ENCODE measurements at regions not wholly inside any gene's neighbourhood (a gene's known extent, or its start where the extent isn't known, plus 50 kb on each side); places are given as distances from the start of the nearest gene placed in this dataset.

GRCh38 chr10:130230036-130230435 lies 93.8 kb downstream of the GLRX3 start:
- no peak for DNase-seq (ENCODE audit: low read depth)

- no peak for DNase-seq (ENCODE audit: low read depth)
Observed at GRCh38 chr10:130230611-130231010, 94.4 kb downstream of the GLRX3 start.

GRCh38 chr10:130231251-130231741 lies 95.1 kb downstream of the GLRX3 start:
- no peak for DNase-seq (ENCODE audit: low read depth)

- DNase-seq (ENCODE audit: low read depth), result no peak
Observed at GRCh38 chr10:130232166-130233034, 96.2 kb downstream of the GLRX3 start.

GRCh38 chr10:130233035-130233360 lies 96.8 kb downstream of the GLRX3 start:
- DNase-seq (ENCODE audit: low read depth), result no peak

GRCh38 chr10:130233426-130233825 lies 97.2 kb downstream of the GLRX3 start:
- DNase-seq (ENCODE audit: low read depth), result no peak

GRCh38 chr10:130234171-130234965 lies 98.2 kb downstream of the GLRX3 start:
- DNase-seq (ENCODE audit: low read depth), result no peak

- DNase-seq (ENCODE audit: low read depth), result no peak
Observed at GRCh38 chr10:130236711-130237110, 100.5 kb downstream of the GLRX3 start.

- DNase-seq (ENCODE audit: low read depth), result no peak
Observed at GRCh38 chr10:130240409-130240808, 104.2 kb downstream of the GLRX3 start.

GRCh38 chr10:130242513-130242912 lies 106.3 kb downstream of the GLRX3 start:
- no peak for DNase-seq (ENCODE audit: low read depth)

- DNase-seq (ENCODE audit: low read depth), result no peak
Observed at GRCh38 chr10:130243015-130243414, 106.8 kb downstream of the GLRX3 start.

GRCh38 chr10:130244031-130244927 lies 108.1 kb downstream of the GLRX3 start:
- DNase-seq (ENCODE audit: low read depth), result no peak

GRCh38 chr10:130244928-130245495 lies 108.8 kb downstream of the GLRX3 start:
- DNase-seq (ENCODE audit: low read depth), result no peak

- DNase-seq (ENCODE audit: low read depth), result no peak
Observed at GRCh38 chr10:130246113-130246512, 109.9 kb downstream of the GLRX3 start.

GRCh38 chr10:130250127-130250526 lies 113.9 kb downstream of the GLRX3 start:
- no peak for DNase-seq (ENCODE audit: low read depth)

GRCh38 chr10:130251766-130252165 lies 115.6 kb downstream of the GLRX3 start:
- no peak for DNase-seq (ENCODE audit: low read depth)

GRCh38 chr10:130254243-130254642 lies 118.1 kb downstream of the GLRX3 start:
- no peak for DNase-seq (ENCODE audit: low read depth)

GRCh38 chr10:130254662-130255061 lies 118.5 kb downstream of the GLRX3 start:
- DNase-seq (ENCODE audit: low read depth), result no peak

- no peak for DNase-seq (ENCODE audit: low read depth)
Observed at GRCh38 chr10:130255777-130256176, 119.6 kb downstream of the GLRX3 start.

- no peak for DNase-seq (ENCODE audit: low read depth)
Observed at GRCh38 chr10:130257897-130258296, 121.7 kb downstream of the GLRX3 start.

GRCh38 chr10:130259380-130259779 lies 123.2 kb downstream of the GLRX3 start:
- no peak for DNase-seq (ENCODE audit: low read depth)

- no peak for DNase-seq (ENCODE audit: low read depth)
Observed at GRCh38 chr10:130261306-130261705, 125.1 kb downstream of the GLRX3 start.

Measured in stromal cell of bone marrow (primary cell).